Activated CD4-positive, CD25-positive, alpha-beta regulatory T cell treated with anti-CD3 and anti-CD28 coated beads, Interleukin-2, amount 50 U/mL, for 72 hours (primary cell): ENCODE measurements at regions not wholly inside any gene's neighbourhood (a gene's known extent, or its start where the extent isn't known, plus 50 kb on each side); places are given as distances from the start of the nearest gene placed in this dataset.
"Not testable (repeated sequence)": the region's sequence is repeated elsewhere in the genome, so short reads cannot be mapped to it uniquely, and the experiment has no call there.

ENCODE experiments used
- DNase-seq: peaks from one replicate; pipeline ENCODE4 v3.0.0; 2021

- DNase-seq = no peak
These were observed 88.5 kb upstream of the XIST start for GRCh38 chrX:73940893-73941470.

GRCh38 chrX:73937843-73938242 is 85.3 kb upstream of the XIST start:
- DNase-seq = not testable (repeated sequence)

GRCh38 chrX:73932522-73932921 is 80.0 kb upstream of the XIST start:
- no peak for DNase-seq

GRCh38 chrX:73930300-73930699 is 77.8 kb upstream of the XIST start:
- DNase-seq = no peak

GRCh38 chrX:73922856-73923455 is 70.4 kb upstream of the XIST start:
- DNase-seq = no peak

GRCh38 chrX:73916931-73917667 is 64.6 kb upstream of the XIST start:
- no peak for DNase-seq

- no peak for DNase-seq
These were observed 64.0 kb upstream of the XIST start for GRCh38 chrX:73916489-73916888.

GRCh38 chrX:73914792-73915191 is 62.3 kb upstream of the XIST start:
- DNase-seq = not testable (repeated sequence)

- DNase-seq = no peak
These were observed 61.1 kb upstream of the XIST start for GRCh38 chrX:73913580-73913979.

- not testable (repeated sequence) for DNase-seq
These were observed 59.4 kb upstream of the XIST start for GRCh38 chrX:73911946-73912345.

- not testable (repeated sequence) for DNase-seq
These were observed 53.3 kb upstream of the XIST start for GRCh38 chrX:73905749-73906374.

GRCh38 chrX:73903941-73904340 is 51.4 kb upstream of the XIST start:
- no peak for DNase-seq
